GM23338 (cell line): ENCODE measurements at regions not wholly inside any gene's neighbourhood (a gene's known extent, or its start where the extent isn't known, plus 50 kb on each side); places are given as distances from the start of the nearest gene placed in this dataset.

ENCODE experiments used
- ATAC-seq: fragments of 200-7000 bp; cut with Tn5 transposase; 3 replicates; pipeline ENCODE4 v1.9.1; 2020
- DNase-seq: peaks from one replicate; pipeline ENCODE4 v3.0.0-alpha.2; 2015; ENCODE audit warnings: low spot score
- H2AFZ ChIP-seq: fragments of 200-600 bp; sonication (generic); 2 replicates; pipeline ENCODE4 v1.8.0; 2016; ENCODE audit warnings: antibody characterized with exemption, mild to moderate bottlenecking, moderate library complexity
- H3F3A ChIP-seq: fragments of 200-600 bp; sonication (generic); replicated peaks from 2 replicates; pipeline ENCODE4 v1.8.0; 2017; ENCODE audit warnings: antibody characterized with exemption, mixed run types, low read depth
- H3K27ac ChIP-seq: fragments of 200-600 bp; sonication (generic); 2 replicates; pipeline ENCODE4 v1.6.1; 2016; ENCODE audit warnings: low read depth
- H3K27me3 ChIP-seq: fragments of 200-600 bp; sonication (generic); 2 replicates; pipeline ENCODE4 v1.8.0; 2016; ENCODE audit warnings: mild to moderate bottlenecking, mixed run types, moderate library complexity; ENCODE audit not compliant: insufficient read depth
- H3K36me3 ChIP-seq: fragments of 200-600 bp; sonication (generic); 2 replicates; pipeline ENCODE4 v1.8.0; 2016; ENCODE audit warnings: mild to moderate bottlenecking; ENCODE audit not compliant: insufficient read depth
- H3K4me1 ChIP-seq: fragments of 200-600 bp; sonication (generic); 2 replicates; pipeline ENCODE4 v1.8.0; 2016; ENCODE audit warnings: mild to moderate bottlenecking, moderate library complexity; ENCODE audit not compliant: insufficient read depth
- H3K4me2 ChIP-seq: fragments of 200-600 bp; sonication (generic); 2 replicates; pipeline ENCODE4 v1.7.1; 2017; ENCODE audit warnings: mixed run types
- H3K4me3 ChIP-seq: fragments of 200-600 bp; sonication (generic); 2 replicates; pipeline ENCODE4 v1.6.1; 2016; ENCODE audit warnings: mixed run types
- H3K79me2 ChIP-seq: fragments of 200-600 bp; sonication (generic); replicated peaks from 2 replicates; pipeline ENCODE4 v1.8.0; 2017; ENCODE audit warnings: mild to moderate bottlenecking; ENCODE audit not compliant: insufficient read depth
- H3K9me2 ChIP-seq: fragments of 200-600 bp; sonication (generic); 2 replicates; pipeline ENCODE4 v1.8.0; 2017; ENCODE audit not compliant: insufficient read depth
- H4K20me1 ChIP-seq: fragments of 200-600 bp; sonication (generic); replicated peaks from 2 replicates; pipeline ENCODE4 v1.8.0; 2017; ENCODE audit warnings: mild to moderate bottlenecking; ENCODE audit not compliant: insufficient read depth
- H3K27ac Mint-ChIP-seq: 2 replicates; pipeline ENCODE4 v1.8.0; 2020; ENCODE audit warnings: inconsistent platforms, mild to moderate bottlenecking, moderate library complexity, mixed read lengths
- H3K27me3 Mint-ChIP-seq: 3 replicates; pipeline ENCODE4 v1.8.0; 2022; ENCODE audit warnings: low read depth, mild to moderate bottlenecking, moderate library complexity, mixed read lengths, inconsistent platforms; ENCODE audit not compliant: insufficient read depth, poor library complexity
- H3K36me3 Mint-ChIP-seq: 3 replicates; pipeline ENCODE4 v1.8.0; 2021; ENCODE audit warnings: low read depth, mild to moderate bottlenecking, inconsistent platforms, moderate library complexity, mixed read lengths
- H3K4me1 Mint-ChIP-seq: 3 replicates; pipeline ENCODE4 v1.8.0; 2020; ENCODE audit warnings: mild to moderate bottlenecking, inconsistent platforms, mixed read lengths
- H3K4me3 Mint-ChIP-seq: 3 replicates; pipeline ENCODE4 v1.8.0; 2021; ENCODE audit warnings: moderate library complexity, mild to moderate bottlenecking, inconsistent platforms, mixed read lengths
- H3K9me3 Mint-ChIP-seq: 3 replicates; pipeline ENCODE4 v1.8.0; 2020; ENCODE audit warnings: moderate library complexity, mild to moderate bottlenecking, inconsistent platforms, mixed read lengths
- CREB1 ChIP-seq: fragments of 250-450 bp; sonication (Bioruptor Pico); IDR thresholded peaks from 2 replicates; pipeline ENCODE4 v1.5.0; 2020; ENCODE audit warnings: low read depth, mild to moderate bottlenecking, moderate library complexity
- EZH2phosphoT487 ChIP-seq: fragments of 200-600 bp; sonication (generic); IDR thresholded peaks from one replicate; pipeline ENCODE4 v1.8.1; 2018; ENCODE audit warnings: antibody characterized with exemption; ENCODE audit not compliant: unreplicated experiment
- JUNB ChIP-seq: IDR thresholded peaks from one replicate; pipeline ENCODE4 v1.6.1; 2016; ENCODE audit warnings: antibody characterized with exemption; ENCODE audit not compliant: unreplicated experiment
- NANOG ChIP-seq: IDR thresholded peaks from 2 replicates; pipeline ENCODE4 v1.6.1; 2016; ENCODE audit warnings: antibody characterized with exemption, borderline replicate concordance
- POLR2AphosphoS5 ChIP-seq: IDR thresholded peaks from 2 replicates; pipeline ENCODE4 v1.6.1; 2016; ENCODE audit warnings: antibody characterized with exemption, low read depth
- ZNF114 ChIP-seq: fragments of 250-450 bp; sonication (Bioruptor Pico); IDR thresholded peaks from 2 replicates; pipeline ENCODE4 v1.5.0; 2020; ENCODE audit warnings: mild to moderate bottlenecking, moderate library complexity
- TF ChIP-seq, protein P1 (sequence below): fragments of 250-450 bp; sonication (Bioruptor Pico); IDR thresholded peaks from 2 replicates; pipeline ENCODE4 v1.5.0; 2020; ENCODE audit warnings: mild to moderate bottlenecking, moderate library complexity
- TF ChIP-seq, protein P2 (sequence below): IDR thresholded peaks from 2 replicates; pipeline ENCODE4 v1.6.1; 2016; ENCODE audit warnings: antibody characterized with exemption

DNA sequence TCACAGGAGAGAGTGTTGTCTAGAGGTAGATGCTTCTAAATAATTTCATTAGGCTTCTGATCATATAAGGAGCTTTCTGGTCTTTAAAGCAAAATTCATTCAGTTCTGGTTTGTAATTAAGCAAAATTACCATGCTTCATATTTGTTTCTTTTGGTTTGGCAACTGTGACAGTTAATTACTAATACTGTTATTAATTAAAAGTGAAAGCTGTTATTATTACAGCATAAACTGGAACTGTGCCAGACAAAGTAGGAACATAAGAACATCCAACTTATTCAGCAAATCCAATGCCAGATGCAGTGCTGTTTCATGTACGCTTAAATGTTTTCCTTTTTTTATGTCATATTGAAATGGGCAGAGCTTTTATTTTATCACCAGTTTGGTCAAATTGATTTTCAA, 70.4 kb upstream of the DAB2 start (continued):
- TF ChIP-seq, protein P1, sequence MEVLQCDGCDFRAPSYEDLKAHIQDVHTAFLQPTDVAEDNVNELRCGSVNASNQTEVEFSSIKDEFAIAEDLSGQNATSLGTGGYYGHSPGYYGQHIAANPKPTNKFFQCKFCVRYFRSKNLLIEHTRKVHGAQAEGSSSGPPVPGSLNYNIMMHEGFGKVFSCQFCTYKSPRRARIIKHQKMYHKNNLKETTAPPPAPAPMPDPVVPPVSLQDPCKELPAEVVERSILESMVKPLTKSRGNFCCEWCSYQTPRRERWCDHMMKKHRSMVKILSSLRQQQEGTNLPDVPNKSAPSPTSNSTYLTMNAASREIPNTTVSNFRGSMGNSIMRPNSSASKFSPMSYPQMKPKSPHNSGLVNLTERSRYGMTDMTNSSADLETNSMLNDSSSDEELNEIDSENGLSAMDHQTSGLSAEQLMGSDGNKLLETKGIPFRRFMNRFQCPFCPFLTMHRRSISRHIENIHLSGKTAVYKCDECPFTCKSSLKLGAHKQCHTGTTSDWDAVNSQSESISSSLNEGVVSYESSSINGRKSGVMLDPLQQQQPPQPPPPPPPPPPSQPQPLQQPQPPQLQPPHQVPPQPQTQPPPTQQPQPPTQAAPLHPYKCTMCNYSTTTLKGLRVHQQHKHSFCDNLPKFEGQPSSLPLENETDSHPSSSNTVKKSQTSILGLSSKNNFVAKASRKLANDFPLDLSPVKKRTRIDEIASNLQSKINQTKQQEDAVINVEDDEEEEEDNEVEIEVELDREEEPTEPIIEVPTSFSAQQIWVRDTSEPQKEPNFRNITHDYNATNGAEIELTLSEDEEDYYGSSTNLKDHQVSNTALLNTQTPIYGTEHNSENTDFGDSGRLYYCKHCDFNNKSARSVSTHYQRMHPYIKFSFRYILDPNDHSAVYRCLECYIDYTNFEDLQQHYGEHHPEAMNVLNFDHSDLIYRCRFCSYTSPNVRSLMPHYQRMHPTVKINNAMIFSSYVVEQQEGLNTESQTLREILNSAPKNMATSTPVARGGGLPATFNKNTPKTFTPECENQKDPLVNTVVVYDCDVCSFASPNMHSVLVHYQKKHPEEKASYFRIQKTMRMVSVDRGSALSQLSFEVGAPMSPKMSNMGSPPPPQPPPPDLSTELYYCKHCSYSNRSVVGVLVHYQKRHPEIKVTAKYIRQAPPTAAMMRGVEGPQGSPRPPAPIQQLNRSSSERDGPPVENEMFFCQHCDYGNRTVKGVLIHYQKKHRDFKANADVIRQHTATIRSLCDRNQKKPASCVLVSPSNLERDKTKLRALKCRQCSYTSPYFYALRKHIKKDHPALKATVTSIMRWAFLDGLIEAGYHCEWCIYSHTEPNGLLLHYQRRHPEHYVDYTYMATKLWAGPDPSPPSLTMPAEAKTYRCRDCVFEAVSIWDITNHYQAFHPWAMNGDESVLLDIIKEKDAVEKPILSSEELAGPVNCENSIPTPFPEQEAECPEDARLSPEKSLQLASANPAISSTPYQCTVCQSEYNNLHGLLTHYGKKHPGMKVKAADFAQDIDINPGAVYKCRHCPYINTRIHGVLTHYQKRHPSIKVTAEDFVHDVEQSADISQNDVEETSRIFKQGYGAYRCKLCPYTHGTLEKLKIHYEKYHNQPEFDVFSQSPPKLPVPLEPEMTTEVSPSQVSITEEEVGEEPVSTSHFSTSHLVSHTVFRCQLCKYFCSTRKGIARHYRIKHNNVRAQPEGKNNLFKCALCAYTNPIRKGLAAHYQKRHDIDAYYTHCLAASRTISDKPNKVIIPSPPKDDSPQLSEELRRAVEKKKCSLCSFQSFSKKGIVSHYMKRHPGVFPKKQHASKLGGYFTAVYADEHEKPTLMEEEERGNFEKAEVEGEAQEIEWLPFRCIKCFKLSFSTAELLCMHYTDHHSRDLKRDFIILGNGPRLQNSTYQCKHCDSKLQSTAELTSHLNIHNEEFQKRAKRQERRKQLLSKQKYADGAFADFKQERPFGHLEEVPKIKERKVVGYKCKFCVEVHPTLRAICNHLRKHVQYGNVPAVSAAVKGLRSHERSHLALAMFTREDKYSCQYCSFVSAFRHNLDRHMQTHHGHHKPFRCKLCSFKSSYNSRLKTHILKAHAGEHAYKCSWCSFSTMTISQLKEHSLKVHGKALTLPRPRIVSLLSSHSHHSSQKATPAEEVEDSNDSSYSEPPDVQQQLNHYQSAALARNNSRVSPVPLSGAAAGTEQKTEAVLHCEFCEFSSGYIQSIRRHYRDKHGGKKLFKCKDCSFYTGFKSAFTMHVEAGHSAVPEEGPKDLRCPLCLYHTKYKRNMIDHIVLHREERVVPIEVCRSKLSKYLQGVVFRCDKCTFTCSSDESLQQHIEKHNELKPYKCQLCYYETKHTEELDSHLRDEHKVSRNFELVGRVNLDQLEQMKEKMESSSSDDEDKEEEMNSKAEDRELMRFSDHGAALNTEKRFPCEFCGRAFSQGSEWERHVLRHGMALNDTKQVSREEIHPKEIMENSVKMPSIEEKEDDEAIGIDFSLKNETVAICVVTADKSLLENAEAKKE (CRISPR knock-in tag) = no peak
- no peak for TF ChIP-seq JUNB
- TF ChIP-seq NANOG = no peak
- TF ChIP-seq EZH2phosphoT487 = no peak
- no peak for TF ChIP-seq POLR2AphosphoS5
- TF ChIP-seq ZNF114 (CRISPR knock-in tag) = no peak

DNA sequence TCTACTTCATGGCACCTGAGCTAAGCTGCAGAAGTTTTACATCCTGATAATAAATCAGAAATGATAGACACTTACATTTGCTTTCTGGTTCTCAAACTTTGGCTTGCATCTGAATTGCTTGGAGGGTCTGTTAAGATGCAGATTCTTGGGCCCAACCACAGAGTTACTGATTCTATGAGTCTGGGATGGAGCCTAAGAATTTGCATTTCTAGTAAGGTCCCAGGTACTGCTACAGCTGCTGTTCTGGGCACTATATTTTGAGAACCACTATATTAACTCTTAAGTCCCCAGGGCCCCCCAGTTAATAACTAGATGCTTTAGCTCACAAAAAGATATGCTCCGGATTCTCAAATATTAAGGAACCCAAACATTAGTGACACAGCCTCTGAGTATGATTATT, 69.8 kb upstream of the DAB2 start:
- no peak overlapping the region for H3K4me3 Mint-ChIP-seq
- H3K4me1 Mint-ChIP-seq = peaks cover 12% of the 10 kb centered on the region; the same call in 2 of the 3 replicates
- H3K27ac ChIP-seq = no peak overlapping the region
- no peak for ATAC-seq
- H3K4me1 ChIP-seq = peaks cover 12% of the 10 kb centered on the region; the same call in 1 of the 2 replicates
- no peak for DNase-seq
- H3F3A ChIP-seq = no peaks in the 10 kb centered on the region
- H3K9me3 Mint-ChIP-seq = peaks cover 7% of the 10 kb centered on the region; the same call in 2 of the 3 replicates
- H4K20me1 ChIP-seq = no peaks in the 10 kb centered on the region
- no peak overlapping the region for H3K27ac Mint-ChIP-seq
- no peak overlapping the region for H3K4me3 ChIP-seq
- H3K27me3 Mint-ChIP-seq = no peaks in the 10 kb centered on the region
- no peaks in the 10 kb centered on the region for H3K79me2 ChIP-seq
- no peaks in the 10 kb centered on the region for H3K27me3 ChIP-seq
- no peaks in the 10 kb centered on the region for H3K36me3 ChIP-seq
- no peak overlapping the region for H3K4me2 ChIP-seq
- H3K9me2 ChIP-seq = no peaks in the 10 kb centered on the region
- 0 out of 2 replicates have a peak overlapping the region, but pooled peaks have one; percentile 6 for H2AFZ ChIP-seq
- no peaks in the 10 kb centered on the region for H3K36me3 Mint-ChIP-seq
- TF ChIP-seq CREB1 (CRISPR knock-in tag) (no peak), JUNB (no peak)
- TF ChIP-seq, protein P2, sequence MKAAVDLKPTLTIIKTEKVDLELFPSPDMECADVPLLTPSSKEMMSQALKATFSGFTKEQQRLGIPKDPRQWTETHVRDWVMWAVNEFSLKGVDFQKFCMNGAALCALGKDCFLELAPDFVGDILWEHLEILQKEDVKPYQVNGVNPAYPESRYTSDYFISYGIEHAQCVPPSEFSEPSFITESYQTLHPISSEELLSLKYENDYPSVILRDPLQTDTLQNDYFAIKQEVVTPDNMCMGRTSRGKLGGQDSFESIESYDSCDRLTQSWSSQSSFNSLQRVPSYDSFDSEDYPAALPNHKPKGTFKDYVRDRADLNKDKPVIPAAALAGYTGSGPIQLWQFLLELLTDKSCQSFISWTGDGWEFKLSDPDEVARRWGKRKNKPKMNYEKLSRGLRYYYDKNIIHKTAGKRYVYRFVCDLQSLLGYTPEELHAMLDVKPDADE = no peak
- TF ChIP-seq, protein P1 (CRISPR knock-in tag) = no peak
